Glutamatergic neuron (in vitro differentiated cells): ENCODE measurements at regions not wholly inside any gene's neighbourhood (a gene's known extent, or its start where the extent isn't known, plus 50 kb on each side); places are given as distances from the start of the nearest gene placed in this dataset.

Source experiments
- DNase-seq: peaks from one replicate; pipeline ENCODE4 v3.0.0; 2022
- H3K27ac Mint-ChIP-seq: one replicate; pipeline ENCODE4 v1.8.0; 2020; ENCODE audit warnings: mild to moderate bottlenecking, mixed read lengths, inconsistent platforms; ENCODE audit not compliant: unreplicated experiment
- H3K27me3 Mint-ChIP-seq: one replicate; pipeline ENCODE4 v1.8.0; 2020; ENCODE audit warnings: mild to moderate bottlenecking, moderate library complexity, mixed read lengths, inconsistent platforms; ENCODE audit not compliant: unreplicated experiment
- H3K36me3 Mint-ChIP-seq: one replicate; pipeline ENCODE4 v1.8.0; 2020; ENCODE audit warnings: mild to moderate bottlenecking, mixed read lengths, inconsistent platforms; ENCODE audit not compliant: unreplicated experiment
- H3K4me1 Mint-ChIP-seq: one replicate; pipeline ENCODE4 v1.8.0; 2020; ENCODE audit warnings: mild to moderate bottlenecking, low read depth, mixed read lengths, inconsistent platforms; ENCODE audit not compliant: unreplicated experiment
- H3K4me3 Mint-ChIP-seq: one replicate; pipeline ENCODE4 v1.8.0; 2020; ENCODE audit warnings: mild to moderate bottlenecking, mixed read lengths, inconsistent platforms; ENCODE audit not compliant: unreplicated experiment
- H3K9me3 Mint-ChIP-seq: one replicate; pipeline ENCODE4 v1.8.0; 2020; ENCODE audit warnings: mild to moderate bottlenecking, moderate library complexity, mixed read lengths, inconsistent platforms; ENCODE audit not compliant: unreplicated experiment
- TF ChIP-seq, protein P1 (sequence below): fragments of 200-600 bp; sonication (generic); IDR thresholded peaks from one replicate; pipeline ENCODE4 v1.5.0; 2021; ENCODE audit not compliant: partially characterized antibody, unreplicated experiment

DNA sequence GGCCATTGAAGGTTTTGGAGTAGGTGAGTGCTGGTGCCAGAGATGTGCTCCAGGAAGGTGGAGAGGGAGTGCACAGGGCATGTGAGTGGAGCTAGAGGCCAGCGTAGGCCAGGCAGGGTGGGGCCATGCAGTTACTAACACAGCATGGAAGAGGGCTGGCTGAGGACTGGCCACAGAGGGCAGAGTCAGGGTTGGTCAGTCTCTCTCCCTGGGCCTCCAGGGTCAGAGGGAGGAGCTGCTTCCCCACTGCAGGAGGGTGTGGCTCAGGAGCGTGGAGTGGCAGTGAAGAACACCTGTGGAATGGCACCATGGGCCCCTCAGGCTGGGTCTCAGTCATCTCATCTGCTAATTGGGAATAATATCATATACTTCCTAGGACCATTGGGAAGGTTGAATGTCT, 167.7 kb downstream of the MACROH2A1 start:
- DNase-seq, result no peak
- Mint-ChIP-seq H3K4me3 (no peak overlapping the region), H3K9me3 (peaks cover 1% of the 10 kb centered on the region), H3K36me3 (peaks cover 5% of the 10 kb centered on the region), H3K27me3 (no peaks in the 10 kb centered on the region), H3K4me1 (peaks cover 2% of the 10 kb centered on the region), H3K27ac (no peak overlapping the region)
- TF ChIP-seq, protein P1, sequence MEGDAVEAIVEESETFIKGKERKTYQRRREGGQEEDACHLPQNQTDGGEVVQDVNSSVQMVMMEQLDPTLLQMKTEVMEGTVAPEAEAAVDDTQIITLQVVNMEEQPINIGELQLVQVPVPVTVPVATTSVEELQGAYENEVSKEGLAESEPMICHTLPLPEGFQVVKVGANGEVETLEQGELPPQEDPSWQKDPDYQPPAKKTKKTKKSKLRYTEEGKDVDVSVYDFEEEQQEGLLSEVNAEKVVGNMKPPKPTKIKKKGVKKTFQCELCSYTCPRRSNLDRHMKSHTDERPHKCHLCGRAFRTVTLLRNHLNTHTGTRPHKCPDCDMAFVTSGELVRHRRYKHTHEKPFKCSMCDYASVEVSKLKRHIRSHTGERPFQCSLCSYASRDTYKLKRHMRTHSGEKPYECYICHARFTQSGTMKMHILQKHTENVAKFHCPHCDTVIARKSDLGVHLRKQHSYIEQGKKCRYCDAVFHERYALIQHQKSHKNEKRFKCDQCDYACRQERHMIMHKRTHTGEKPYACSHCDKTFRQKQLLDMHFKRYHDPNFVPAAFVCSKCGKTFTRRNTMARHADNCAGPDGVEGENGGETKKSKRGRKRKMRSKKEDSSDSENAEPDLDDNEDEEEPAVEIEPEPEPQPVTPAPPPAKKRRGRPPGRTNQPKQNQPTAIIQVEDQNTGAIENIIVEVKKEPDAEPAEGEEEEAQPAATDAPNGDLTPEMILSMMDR, result no peak

DNA sequence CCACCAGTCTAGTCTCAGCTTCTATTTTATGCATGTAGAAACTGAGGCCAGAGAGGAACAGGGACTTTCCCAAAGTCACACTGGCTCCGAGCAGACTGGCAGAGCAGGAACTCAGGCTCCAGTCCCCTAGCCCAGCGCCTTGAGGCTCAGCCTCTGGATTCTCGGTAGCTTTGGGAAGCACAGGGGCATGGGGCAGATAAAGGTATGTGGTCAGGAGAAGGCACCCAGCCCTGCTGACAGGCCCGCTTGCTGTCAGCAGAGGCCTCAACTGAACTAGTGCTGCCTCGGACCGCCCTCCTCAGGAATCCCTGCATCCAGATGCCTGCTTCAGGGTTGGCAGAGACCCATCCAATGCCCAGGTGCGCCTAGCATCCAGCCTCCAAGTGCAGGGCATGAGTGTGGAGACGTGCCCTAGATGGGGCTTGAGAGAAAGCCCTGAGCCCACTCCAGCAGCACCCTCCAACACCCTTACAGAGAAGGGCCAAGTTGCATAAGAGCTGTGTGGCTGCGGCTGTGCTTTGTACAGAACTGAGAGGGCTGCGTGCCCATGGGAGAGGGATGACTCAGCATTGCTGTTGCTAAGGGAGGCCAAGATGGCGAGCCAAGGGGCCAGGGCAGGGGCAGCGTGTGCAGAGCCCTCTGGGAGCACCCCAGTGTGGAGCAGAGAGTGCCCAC, 168.6 kb downstream of the MACROH2A1 start:
- peaks cover 2% of the 10 kb centered on the region for H3K27me3 Mint-ChIP-seq
- no peak overlapping the region for H3K27ac Mint-ChIP-seq
- H3K4me1 Mint-ChIP-seq, result peaks cover 2% of the 10 kb centered on the region
- H3K36me3 Mint-ChIP-seq, result peaks cover 5% of the 10 kb centered on the region
- no peak for DNase-seq
- H3K9me3 Mint-ChIP-seq, result peaks cover 1% of the 10 kb centered on the region
- no peak overlapping the region for H3K4me3 Mint-ChIP-seq
- TF ChIP-seq, protein P1, result no peak

DNA sequence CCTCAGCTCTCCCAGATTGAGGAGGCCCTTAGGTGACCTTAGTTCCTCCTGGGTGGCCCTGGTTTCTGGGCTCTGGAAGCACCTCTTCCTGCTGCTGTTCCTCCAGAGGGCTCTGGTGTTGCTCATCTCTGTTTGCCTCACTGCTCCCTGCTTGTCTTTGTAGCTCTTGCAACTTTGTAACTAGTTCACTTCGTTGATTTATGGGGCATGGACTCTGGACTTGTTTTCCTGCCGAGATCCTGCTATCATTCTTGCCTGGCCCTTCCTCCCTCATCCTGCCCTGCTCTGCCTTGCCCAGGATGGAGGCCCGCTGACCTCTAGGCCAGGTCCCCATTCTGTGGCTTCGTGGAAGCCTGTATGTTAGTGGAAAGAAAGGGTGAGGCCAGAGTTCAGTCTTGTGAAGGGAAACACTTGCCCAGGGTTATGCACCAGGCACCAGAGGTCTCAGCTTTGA, 169.3 kb downstream of the MACROH2A1 start:
- Mint-ChIP-seq H3K27ac (no peak overlapping the region), H3K9me3 (peaks cover 1% of the 10 kb centered on the region), H3K4me3 (no peak overlapping the region), H3K36me3 (peaks cover 5% of the 10 kb centered on the region), H3K4me1 (peaks cover 2% of the 10 kb centered on the region), H3K27me3 (peaks cover 2% of the 10 kb centered on the region)
- TF ChIP-seq, protein P1, result no peak
- no peak for DNase-seq

DNA sequence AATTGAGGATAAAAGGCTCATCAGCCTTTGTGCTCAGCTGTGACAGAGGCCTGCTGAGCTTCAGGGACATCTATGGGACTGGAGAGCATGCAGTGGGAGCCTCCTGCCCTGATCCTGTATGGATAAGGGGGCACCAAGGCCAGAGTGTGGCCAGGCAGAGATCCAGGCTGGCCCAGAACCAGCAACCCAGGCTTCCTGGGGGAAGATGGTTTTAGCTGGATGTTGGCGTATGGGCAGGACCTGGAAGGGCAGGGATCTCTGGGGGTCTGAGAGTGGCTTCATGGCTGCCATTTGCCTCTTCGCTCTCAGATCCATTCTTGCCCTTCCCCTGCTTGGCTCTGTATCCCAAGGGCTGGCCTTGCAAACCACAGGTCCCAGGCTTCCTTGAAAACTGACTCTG, 169.9 kb downstream of the MACROH2A1 start:
- H3K4me1 Mint-ChIP-seq, result peaks cover 2% of the 10 kb centered on the region
- no peak for DNase-seq
- H3K36me3 Mint-ChIP-seq, result peaks cover 5% of the 10 kb centered on the region
- H3K27ac Mint-ChIP-seq, result no peak overlapping the region
- TF ChIP-seq, protein P1, result no peak
- H3K27me3 Mint-ChIP-seq, result peaks cover 3% of the 10 kb centered on the region
- peaks cover 1% of the 10 kb centered on the region for H3K9me3 Mint-ChIP-seq
- no peak overlapping the region for H3K4me3 Mint-ChIP-seq

DNA sequence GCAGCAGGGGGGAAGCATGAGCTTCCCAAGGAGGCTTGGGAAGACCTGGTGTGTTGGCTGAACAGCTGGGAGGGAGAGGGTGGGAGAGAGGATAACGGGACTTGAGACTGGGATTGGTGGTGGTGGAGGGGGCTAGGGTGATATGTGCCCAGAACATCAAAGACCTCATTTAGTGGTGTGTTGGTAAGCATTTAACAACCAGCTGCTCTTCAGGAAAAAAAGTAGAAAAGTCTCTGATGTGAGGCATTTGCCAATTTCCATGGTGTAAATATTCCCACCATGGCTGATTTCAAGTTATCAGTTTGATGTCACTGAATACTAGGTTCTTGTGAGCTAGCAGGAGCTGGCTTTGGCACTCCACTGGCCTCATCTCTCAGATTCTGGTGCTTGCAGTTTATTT, 170.8 kb downstream of the MACROH2A1 start:
- DNase-seq, result peak; percentile 1
- peaks cover 5% of the 10 kb centered on the region for H3K36me3 Mint-ChIP-seq
- TF ChIP-seq, protein P1, result no peak
- no peak overlapping the region for H3K4me3 Mint-ChIP-seq
- H3K27me3 Mint-ChIP-seq, result peaks cover 6% of the 10 kb centered on the region
- peaks cover 2% of the 10 kb centered on the region for H3K4me1 Mint-ChIP-seq
- no peak overlapping the region for H3K27ac Mint-ChIP-seq
- peaks cover 4% of the 10 kb centered on the region for H3K9me3 Mint-ChIP-seq
